HG03103 (cell line): ENCODE measurements at regions not wholly inside any gene's neighbourhood (a gene's known extent, or its start where the extent isn't known, plus 50 kb on each side); places are given as distances from the start of the nearest gene placed in this dataset.

ENCODE experiments used
- ATAC-seq: cut with Tn5 transposase; IDR thresholded peaks from one replicate; pipeline ENCODE4 v1.9.1; 2021; ENCODE audit warnings: low read depth; ENCODE audit not compliant: unreplicated experiment

DNA sequence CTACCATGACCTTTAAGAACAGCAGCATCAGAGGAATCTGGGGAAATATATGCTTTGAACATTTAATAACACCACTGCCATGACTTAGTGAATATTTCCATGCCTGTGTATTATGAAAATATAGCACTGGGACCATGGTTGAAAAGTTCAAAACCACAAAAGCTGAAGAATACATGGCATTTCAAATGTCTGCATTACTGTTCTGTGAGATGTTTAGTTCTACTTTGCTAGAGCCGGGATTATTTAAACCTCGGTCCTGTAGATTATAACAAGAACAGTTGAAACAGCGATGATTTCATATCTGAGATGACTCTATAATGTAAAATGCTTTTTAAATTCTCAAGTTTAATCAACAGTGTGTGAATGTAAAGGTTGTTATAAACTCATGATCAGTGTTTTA, 126.7 kb upstream of the AGA start:
- no peak for ATAC-seq

DNA sequence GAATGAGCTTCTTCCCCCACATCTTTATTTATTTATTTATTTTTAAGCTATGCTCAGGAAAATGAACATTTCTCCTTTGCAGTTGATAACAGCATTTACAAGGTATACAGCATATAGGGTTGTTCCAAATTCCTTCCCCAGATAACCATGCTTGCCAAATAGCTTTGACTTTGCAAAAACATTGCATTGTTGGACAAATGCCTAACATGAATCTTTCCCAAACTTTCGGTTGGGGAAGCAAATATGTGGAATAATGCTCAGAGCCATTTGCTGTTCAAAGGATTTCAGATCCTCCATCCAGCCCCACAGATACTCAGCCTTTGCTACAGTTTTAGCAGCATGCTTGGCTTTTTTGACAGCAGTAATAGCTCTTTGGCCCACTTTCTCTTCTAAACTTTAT, 127.2 kb upstream of the AGA start:
- no peak for ATAC-seq

DNA sequence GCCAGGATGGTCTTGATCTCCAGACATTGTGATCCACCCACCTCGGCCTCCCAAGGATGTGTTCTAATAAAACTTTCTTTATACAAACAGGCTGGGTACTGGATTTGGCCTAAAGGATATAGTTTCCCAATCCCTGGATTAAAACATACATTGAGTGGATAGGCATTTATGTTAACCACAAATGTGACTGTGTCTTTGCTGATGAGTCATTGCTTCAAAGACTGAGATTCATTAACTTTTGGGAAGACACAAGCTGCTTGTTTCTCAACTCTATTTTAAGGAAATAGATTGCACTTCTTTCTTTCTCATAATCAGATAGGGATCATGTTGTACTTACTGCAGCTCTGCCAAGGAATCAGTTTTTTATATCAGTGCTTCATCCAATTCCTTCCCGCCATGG, 131.3 kb upstream of the AGA start:
- ATAC-seq: no peak

DNA sequence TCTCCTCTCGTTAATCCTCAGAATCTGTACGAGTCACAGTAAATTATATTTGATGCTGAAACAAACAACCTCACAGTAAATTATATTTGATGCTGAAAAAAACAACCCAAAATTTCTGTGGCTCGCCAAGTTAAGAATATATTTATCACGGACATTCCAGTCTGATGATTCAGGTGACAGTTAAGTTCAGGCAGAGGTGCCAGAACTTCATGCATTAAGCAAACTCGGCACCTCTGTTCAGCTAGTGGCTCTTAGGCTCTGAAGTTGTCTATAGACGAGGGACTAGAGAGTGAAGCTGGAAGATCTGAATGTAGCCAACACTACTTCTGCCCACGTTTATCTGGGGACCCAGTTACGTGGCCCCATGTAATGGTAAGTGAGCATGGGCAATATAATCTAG, 132.2 kb upstream of the AGA start:
- no peak for ATAC-seq

DNA sequence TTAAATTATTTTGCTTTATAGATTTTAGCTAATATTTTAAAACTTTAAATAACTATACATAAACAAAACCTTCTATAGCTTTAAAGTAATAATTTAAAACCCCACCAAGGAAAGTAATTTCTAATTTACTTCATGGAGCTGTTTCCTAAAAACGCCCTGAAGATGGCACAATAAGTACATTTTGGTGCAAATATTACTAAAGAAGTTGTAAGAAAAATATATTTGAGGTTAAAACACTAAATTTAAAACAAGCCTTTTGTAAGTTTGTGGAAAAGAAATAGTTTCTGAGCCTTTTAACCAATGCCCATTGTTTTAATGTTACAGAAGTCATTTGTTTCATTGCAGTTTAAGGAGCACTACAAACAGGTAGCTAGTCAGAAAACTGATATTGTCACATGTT, 137.4 kb upstream of the AGA start:
- ATAC-seq: no peak

DNA sequence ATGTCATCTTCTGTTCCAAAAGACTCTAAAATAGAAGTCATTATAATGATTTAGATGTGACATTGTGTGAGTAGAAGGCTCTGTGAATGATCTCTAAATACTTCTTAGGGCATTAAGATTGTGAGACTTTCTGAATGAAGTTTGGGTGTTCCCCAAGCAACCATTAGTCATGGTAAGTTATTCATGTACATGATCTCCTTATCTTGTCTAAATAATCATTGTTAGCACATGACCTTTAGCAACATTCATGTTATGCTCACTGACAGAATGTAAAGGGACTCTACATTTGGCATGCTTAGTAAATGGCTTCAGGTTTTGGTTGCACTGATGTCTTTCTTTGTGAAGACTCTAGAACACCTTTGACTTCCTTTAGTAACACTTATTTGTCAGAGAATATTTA, 140.8 kb upstream of the AGA start:
- ATAC-seq: no peak

DNA sequence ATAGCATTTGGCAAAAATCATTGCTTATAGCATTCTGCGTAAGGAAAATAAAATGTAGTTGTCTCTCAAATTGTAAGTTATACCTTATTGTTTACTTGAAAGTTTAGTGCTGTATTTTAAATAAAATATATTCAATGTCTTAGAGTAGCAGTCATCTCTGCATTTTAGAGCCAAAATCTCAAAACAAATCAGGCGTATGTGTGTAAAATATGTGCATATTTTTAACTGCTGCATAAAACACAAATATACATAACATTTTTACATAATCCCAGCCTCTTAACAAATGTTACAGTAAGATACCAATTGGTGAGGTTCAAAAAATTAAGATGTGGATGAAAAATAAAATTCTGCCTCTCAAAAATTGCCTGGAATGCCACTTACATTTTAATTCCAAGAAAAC, 145.8 kb upstream of the AGA start:
- no peak for ATAC-seq

DNA sequence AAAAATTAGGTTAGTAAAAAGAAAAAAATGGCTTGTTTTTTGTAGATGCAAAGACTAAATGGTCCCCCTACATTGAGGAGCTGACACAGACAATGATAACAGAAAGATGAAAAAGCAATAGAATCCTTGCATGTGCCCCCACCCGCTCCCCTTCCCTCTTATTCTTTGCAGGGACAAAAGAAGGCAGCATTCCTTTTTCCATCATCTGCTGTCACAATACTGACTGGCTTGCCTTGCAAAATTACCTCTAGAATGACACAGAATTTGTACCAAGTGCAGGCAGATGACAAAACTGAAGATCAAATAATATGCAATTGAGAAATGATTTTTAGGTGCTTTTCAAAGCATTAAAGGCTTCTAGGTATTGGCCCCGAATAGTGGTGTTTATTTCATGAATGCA, 153.1 kb upstream of the AGA start:
- no peak for ATAC-seq

DNA sequence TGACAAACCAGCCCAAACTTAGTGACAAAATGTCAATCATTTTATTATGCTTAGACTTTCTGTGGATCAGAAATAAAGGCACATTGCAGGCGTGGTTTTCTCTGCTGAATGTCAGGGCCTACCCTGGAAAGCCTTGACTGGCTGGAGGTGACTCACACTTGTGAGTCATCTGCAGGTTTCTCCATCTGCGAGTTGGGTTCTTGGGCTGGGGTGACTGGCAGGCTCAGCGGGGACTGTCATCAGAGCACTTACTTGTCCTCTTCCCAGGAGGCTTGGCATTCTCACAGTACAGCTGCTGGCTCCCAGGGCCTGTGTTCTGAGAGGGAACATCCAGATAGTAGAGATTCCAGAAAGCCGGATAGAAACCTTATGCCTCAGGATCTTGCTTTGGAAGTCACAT, 153.8 kb upstream of the AGA start:
- no peak for ATAC-seq

DNA sequence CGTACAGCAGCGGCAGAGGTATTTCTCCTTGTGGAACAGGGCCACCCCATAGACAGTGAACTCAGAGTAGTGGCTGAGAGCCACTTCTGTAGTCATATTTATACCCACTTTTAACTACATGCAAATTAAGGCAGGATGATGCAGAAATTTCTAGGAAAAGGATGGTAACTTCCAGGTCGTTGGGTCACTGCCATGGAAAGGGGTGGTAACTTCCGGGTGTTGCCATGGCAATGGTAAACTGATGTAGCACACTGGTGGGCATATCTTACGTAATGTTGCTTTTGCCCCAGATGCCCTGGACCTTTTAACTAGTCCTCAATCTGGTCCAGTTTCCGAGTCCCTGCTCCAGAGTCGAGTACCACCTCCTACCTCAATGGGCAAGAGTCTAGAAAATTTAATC, 154.8 kb upstream of the AGA start:
- ATAC-seq: no peak

DNA sequence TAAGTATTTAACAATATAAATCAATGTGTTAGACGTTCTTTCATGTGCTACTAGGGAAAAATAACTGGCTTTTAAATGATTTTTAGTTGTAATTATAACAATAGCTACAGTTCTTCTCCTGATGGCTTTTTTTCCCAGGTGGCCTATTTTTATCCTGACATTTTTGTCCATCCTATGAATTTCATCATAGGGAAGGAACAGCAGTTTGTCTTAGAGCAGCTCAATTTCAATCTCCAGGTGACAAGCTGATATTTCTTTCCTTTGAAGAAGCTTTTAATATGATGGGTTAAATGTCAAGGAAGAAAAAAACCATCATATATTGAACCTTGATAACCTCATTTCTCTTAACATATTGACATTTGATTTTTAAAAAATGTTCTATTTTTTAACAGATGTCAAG, 163.0 kb upstream of the AGA start:
- ATAC-seq: no peak

DNA sequence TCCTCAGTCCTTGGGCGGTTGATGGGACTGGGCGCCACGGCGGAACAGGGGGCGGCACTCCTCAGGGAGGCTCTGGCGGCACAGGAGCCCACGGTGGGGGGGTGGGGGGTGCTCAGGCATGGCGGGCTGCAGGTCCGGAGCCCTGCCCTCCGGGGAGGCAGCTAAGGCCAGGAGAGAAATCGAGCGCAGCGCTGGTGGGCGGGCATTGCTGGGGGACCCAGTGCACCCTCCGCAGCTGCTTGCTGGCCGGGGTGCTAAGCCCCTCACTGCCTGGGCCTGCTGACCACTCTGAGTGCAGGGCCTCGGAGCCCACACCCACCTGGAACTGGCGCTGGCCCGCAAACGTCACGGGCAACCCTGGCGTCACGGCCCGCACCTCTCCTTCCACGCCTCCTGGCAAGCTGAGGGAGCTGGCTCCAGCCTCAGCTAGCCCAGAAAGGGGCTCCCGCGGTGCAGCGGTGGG, 164.9 kb upstream of the AGA start:
- ATAC-seq: no peak

DNA sequence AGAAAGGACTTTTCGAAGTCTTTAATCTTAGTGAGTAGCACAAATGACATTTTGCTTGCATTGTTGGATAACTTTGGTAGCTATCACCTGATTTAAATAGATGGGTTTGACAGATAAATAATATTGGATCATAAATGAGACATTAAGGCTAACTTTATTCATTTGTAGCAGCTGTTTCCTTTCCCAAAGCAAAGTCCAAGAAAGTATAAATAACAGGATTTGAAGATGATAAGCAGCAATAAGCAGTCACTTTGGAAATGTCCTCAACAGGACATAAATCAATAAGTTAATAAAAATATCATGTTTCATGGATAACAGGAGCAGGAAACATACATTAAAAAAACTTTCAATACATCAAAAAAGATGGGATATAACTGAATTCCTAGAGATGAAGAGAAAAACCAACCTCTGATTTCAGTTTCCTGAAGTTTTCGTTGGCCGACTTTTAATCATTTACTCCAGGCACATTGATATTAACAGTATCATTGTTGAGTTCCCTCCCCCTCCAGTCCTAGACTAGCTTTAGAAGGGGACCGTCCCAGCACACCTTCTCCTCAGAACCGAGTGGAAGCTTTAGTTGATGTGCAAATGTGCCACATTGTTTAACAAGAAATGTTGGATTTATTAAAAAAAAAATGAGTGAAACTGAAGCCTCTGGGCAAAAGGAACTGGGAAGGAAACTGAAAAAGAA, 169.9 kb upstream of the AGA start:
- no peak for ATAC-seq

DNA sequence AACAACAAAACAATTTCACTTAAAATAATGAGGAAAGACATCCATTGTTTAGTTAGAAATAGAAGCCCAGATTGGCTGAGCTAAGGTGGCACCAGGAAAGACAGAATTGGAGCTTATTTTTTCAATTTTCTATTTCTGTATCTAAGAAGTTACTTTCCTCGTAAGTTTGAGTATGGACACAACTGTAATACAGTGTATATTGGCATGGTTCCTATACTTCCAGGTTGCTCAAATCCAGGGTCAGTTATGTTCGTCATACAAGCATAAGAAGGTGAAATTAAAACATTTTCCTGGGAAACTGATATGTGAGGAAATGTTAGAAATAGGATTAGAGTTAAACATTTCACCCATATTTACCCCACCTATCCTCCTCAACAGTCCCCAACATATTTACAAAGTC, 170.4 kb upstream of the AGA start:
- ATAC-seq: no peak

DNA sequence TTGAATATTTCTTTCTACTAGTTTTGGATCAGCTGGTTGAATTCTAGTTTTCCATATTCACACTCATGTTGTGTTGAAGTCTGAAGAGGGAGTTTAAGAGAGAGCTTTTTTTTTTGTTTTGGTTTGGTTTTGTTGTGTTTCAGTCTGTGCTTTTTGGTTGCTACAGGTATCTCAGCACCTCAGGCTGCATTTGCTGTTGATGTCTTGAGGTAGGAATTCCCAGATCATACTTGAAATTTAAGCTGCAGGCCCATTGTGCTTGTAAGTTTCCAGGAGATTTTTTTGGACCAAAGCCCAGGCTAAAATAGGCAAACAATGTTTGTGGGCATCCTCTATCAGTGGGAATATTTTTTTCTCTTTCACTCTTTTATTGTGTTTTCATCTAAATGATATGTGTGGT, 190.2 kb upstream of the AGA start:
- ATAC-seq: no peak

DNA sequence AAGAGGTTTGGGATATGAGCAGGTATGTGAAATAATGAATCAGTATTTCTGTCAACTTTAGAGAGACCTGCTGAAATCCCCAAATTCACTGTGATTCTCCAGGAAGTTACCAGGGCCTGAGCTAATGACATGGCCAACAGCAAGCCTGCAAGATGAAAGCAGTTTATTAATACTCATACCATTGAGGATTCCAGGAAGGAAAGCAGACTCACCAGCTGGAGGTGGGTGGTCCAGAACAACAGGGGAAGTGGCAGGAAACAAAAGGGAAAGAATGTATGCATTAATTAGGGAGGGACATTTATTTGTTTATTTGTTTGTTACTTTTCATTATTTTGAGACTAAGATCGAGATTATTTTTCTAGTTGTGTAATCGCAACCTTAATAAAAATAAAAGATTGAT, 196.6 kb upstream of the AGA start:
- ATAC-seq: no peak

DNA sequence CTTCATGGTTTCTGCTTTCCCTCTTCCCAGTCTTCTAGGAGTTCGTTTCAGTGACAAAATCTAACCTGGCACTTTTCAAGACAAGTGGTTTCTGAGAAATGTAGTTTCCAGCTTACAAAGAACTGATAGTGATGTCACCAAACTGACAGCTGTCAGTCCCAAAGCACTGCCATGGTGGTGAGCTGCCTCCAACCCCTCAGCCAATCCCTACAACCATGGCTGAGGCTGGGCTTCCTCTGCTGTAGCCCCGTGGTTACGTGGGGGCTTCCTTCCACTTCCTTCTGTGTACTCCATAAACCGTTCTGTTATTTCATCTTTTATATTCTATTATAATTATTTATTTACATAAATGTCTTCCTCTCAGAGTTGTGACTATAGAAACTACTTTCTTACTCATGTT, 198.6 kb upstream of the AGA start:
- no peak for ATAC-seq

DNA sequence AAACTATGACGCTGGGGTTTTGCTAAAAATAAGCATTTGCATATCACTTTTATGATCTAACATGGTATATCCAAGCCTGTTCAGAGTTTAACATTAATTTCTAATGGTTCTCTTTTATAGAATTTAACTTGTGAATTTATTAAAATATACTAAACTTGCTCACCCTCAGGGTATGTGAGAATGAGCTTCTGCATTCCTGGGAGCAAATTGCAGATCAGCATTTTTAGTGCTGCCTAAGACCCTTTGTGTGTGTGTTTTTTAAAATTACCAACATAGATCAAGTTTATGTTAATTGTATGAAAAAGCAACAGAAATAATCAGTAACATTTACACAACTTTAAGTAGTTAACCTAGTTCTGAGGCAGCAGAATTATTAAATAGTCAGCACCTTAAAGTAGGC, 218.0 kb upstream of the AGA start:
- no peak for ATAC-seq

DNA sequence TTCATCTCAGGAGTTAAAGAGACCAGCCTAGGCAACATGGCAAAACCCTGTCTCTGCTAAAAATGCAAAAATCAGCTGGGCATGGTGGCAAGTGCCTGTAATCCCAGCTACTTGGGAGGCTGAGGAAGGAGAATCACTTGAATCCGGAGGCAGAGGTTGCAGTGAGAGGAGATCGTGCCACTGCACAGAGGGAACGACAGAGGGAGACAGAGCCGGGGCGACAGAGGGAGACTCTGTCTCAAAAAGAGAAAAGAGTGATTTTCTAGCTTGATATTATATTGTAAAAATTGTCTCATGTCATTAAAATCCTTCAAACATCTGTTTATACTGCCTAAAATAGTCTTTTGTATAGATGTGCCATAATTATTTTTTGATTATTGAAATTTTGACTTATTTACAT, 225.4 kb upstream of the AGA start:
- ATAC-seq: no peak

DNA sequence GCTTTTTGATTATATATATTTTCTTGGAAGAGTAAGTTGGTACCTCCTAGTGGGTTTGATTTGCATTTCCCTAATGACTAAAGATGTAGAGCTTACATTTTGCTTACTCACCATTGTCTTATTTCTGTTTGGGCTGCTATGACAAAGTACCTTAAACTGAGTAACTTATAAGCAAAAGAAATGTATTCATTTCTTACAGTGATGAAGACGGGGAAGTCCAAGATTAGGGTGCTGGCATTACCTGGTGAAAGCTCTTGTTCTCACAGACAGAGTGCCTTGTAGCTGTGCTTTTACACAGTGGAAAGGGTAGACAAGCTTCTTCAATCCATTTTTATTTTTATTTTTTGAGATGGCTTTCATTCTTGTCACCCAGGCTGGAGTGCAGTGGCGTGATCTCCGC, 229.2 kb upstream of the AGA start:
- no peak for ATAC-seq

DNA sequence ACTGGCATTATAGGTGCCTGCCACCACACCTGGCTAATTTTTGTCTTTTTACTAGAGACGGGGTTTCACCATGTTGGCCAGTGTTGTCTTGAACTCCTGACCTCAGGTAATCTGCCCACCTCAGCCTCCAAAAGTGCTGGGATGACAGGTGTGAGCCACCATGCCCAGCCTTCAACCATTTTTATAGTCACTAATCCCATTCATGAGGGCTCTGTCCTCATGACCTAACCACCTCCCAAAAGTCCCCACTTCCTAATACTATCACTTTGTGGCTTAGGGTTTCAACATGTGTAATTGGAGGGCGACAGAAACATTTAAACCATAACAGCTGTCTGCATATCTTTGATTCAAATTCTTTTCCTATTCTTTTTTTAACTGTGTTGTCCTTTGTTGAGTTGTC, 229.6 kb upstream of the AGA start:
- ATAC-seq: no peak

DNA sequence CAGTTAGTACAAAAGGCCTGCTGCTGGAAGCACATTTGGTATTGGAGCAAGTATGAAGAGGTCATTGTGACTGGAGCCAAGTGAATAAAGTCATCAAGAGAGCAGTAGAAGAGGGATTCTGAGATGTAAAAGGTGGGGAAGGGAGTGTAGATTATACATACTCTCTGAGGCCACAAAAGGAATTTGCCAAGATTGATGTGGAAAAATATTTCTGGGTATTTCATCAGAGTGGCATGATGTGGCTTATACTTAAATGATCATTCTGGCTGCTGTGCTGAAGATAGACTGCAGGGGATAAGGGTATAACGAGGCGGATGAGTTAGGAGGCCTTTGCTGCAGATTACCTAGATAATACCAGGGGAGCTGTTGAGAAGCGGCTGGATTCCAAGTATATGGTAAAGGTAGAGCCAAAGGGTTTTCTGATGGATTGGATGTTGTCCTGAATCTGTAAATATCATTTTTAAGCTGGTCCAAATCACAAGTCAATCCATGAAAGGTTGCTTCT, 231.8 kb upstream of the AGA start:
- ATAC-seq: no peak

DNA sequence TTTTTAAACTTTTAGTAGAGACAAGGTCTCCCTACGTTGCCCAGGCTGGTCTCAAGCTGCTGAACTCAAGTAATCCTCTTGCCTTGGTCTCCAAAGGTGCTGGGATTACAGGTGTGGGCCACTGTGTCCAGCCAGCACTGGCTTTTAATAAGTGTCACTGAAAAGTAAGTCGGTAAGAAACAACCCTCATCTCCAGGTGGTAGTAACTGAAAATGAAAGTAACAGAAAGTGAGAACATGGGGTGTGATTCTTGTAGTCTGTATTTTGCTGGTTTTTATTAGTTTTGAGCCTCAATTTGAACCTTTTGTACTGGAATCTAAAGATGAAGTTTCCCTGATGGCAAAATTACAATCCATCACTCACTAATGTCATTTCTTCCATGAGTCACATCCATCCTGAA, 238.1 kb upstream of the AGA start:
- ATAC-seq: no peak
